ENCODE measurements at regions not wholly inside any gene's neighbourhood (a gene's known extent, or its start where the extent isn't known, plus 50 kb on each side); places are given as distances from the start of the nearest gene placed in this dataset.

DNA sequence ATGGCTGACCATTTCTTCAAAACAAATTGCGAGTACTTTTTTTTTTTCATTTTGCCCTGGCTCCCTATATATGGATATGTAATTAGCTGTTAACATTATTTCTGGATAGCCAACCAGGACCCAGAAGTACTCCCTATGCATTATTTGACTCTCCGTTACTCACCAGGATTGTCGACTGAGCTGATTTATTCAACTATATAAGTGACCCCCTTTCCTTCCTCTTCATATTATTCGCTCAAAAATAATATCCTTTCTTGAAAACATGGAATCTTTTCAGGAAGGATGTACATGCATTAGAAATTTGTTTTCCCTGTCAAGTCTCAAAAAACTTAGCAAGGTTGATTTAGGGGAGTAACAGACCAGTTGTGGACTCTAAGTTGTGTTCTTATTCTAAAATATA is 114.1 kb upstream of the KLHL4 start:
- TF ChIP-seq, protein P1, sequence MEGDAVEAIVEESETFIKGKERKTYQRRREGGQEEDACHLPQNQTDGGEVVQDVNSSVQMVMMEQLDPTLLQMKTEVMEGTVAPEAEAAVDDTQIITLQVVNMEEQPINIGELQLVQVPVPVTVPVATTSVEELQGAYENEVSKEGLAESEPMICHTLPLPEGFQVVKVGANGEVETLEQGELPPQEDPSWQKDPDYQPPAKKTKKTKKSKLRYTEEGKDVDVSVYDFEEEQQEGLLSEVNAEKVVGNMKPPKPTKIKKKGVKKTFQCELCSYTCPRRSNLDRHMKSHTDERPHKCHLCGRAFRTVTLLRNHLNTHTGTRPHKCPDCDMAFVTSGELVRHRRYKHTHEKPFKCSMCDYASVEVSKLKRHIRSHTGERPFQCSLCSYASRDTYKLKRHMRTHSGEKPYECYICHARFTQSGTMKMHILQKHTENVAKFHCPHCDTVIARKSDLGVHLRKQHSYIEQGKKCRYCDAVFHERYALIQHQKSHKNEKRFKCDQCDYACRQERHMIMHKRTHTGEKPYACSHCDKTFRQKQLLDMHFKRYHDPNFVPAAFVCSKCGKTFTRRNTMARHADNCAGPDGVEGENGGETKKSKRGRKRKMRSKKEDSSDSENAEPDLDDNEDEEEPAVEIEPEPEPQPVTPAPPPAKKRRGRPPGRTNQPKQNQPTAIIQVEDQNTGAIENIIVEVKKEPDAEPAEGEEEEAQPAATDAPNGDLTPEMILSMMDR (IDR thresholded peaks at IDR 0.05) = no peak
- TF ChIP-seq POLR2AphosphoS5 (IDR thresholded peaks at IDR 0.05) = no peak
